ENCODE measurements at regions not wholly inside any gene's neighbourhood (a gene's known extent, or its start where the extent isn't known, plus 50 kb on each side); places are given as distances from the start of the nearest gene placed in this dataset.

DNA sequence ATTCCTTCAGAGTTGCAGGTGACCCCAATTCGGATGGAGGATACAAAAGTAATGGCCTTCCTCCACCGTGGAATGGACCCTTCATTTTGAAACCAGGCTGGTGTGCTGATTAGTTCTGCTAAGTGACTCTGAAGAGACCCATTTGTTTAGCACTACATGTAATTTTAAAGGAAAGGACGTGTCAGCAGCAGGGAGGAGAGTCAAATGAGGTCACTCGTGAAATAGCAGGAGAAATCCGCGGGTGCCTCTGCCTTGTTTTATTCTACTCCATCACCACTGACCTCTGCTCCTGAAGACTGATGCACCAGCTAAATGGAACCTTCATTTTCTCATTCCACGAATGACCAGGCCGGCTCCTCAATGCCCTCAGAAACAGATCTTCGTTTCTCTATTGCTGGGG is 589.2 kb downstream of the CDH11 start:
- TF ChIP-seq ATF7 (IDR thresholded peaks at IDR 0.05; ENCODE audit: low read depth) (no peak), HCFC1 (IDR thresholded peaks at IDR 0.05; ENCODE audit: low read length) (no peak), ZNF217 (IDR thresholded peaks at IDR 0.05) (no peak), SRF (IDR thresholded peaks at IDR 0.05; ENCODE audit: low read depth in 2 of 2, low read length in 2 of 2) (no peak), CUX1 (IDR thresholded peaks at IDR 0.05; ENCODE audit: insufficient replicate concordance, low read depth, low read length) (no peak)
- H2AFZ ChIP-seq (ENCODE audit: control insufficient read depth, low read depth, low read length) = no peak overlapping the region
- no TSS peak for BruUV-seq (replicated peaks)
- DNase-seq (ENCODE audit: low read depth, low spot score) = no peak
- no peaks in the 10 kb centered on the region for H3K9me3 ChIP-seq (replicated peaks; ENCODE audit: control insufficient read depth, insufficient read depth, low read length)
- H3K27me3 ChIP-seq (replicated peaks in 1 of 2; ENCODE audit: control insufficient read depth in 2 of 2, insufficient read depth in 2 of 2, low read length in 1 of 2) = no peaks in the 10 kb centered on the region
- H3K9ac ChIP-seq (ENCODE audit: control insufficient read depth, insufficient read depth, low read length) = no peak overlapping the region
- intact Hi-C loops (cut with micrococcal nuclease; ENCODE audit: unreplicated experiment) = no loop called here
- ChIA-PET CTCF (no interaction called here), RAD21 (ENCODE audit: unreplicated experiment) (no interaction called here), POLR2A (no interaction called here), SMC1A (ENCODE audit: uncharacterized antibody, unreplicated experiment) (no interaction called here)
- FAIRE-seq = no peak
- H3K4me1 ChIP-seq (ENCODE audit: control insufficient read depth, insufficient read depth, low read length) = no peaks in the 10 kb centered on the region
- no peaks in the 10 kb centered on the region for H3K79me2 ChIP-seq (ENCODE audit: control insufficient read depth, insufficient read depth, low read length)
- ATAC-seq = no peak
- H3K4me3 ChIP-seq = no peak overlapping the region
- in situ Hi-C loops (cut with MboI) = no loop called here
- no peaks in the 10 kb centered on the region for H3K36me3 ChIP-seq (ENCODE audit: control insufficient read depth in 2 of 2, insufficient read depth in 2 of 2, low read length in 1 of 2)
- no peaks in the 10 kb centered on the region for H4K20me1 ChIP-seq (ENCODE audit: control insufficient read depth, insufficient read depth)
- H3K27ac ChIP-seq (ENCODE audit: control insufficient read depth, insufficient read depth) = no peak overlapping the region
- WGBS (ENCODE audit: insufficient coverage, insufficient replicate concordance, low lambda C conversion rate, missing lambda C conversion rate) = 19% methylated on average over 9 of the region's 9 CpGs
- H3K4me2 ChIP-seq (ENCODE audit: control insufficient read depth, insufficient read depth) = no peak overlapping the region
